GM23338 (cell line): ENCODE measurements at regions not wholly inside any gene's neighbourhood (a gene's known extent, or its start where the extent isn't known, plus 50 kb on each side); places are given as distances from the start of the nearest gene placed in this dataset. TPM values are rescaled to one million over a fixed set of nuclear protein-coding genes. Genes with fewer than 3 reads are reported as not detected.

Source experiments
- ATAC-seq: fragments of 200-7000 bp; cut with Tn5 transposase; 3 replicates; pipeline ENCODE4 v1.9.1; 2020
- DNase-seq: peaks from one replicate; pipeline ENCODE4 v3.0.0-alpha.2; 2015; ENCODE audit warnings: low spot score
- H2AFZ ChIP-seq: fragments of 200-600 bp; sonication (generic); 2 replicates; pipeline ENCODE4 v1.8.0; 2016; ENCODE audit warnings: antibody characterized with exemption, mild to moderate bottlenecking, moderate library complexity
- H3F3A ChIP-seq: fragments of 200-600 bp; sonication (generic); replicated peaks from 2 replicates; pipeline ENCODE4 v1.8.0; 2017; ENCODE audit warnings: antibody characterized with exemption, mixed run types, low read depth
- H3K27ac ChIP-seq: fragments of 200-600 bp; sonication (generic); 2 replicates; pipeline ENCODE4 v1.6.1; 2016; ENCODE audit warnings: low read depth
- H3K27me3 ChIP-seq: fragments of 200-600 bp; sonication (generic); 2 replicates; pipeline ENCODE4 v1.8.0; 2016; ENCODE audit warnings: mild to moderate bottlenecking, mixed run types, moderate library complexity; ENCODE audit not compliant: insufficient read depth
- H3K36me3 ChIP-seq: fragments of 200-600 bp; sonication (generic); 2 replicates; pipeline ENCODE4 v1.8.0; 2016; ENCODE audit warnings: mild to moderate bottlenecking; ENCODE audit not compliant: insufficient read depth
- H3K4me1 ChIP-seq: fragments of 200-600 bp; sonication (generic); 2 replicates; pipeline ENCODE4 v1.8.0; 2016; ENCODE audit warnings: mild to moderate bottlenecking, moderate library complexity; ENCODE audit not compliant: insufficient read depth
- H3K4me2 ChIP-seq: fragments of 200-600 bp; sonication (generic); 2 replicates; pipeline ENCODE4 v1.7.1; 2017; ENCODE audit warnings: mixed run types
- H3K4me3 ChIP-seq: fragments of 200-600 bp; sonication (generic); 2 replicates; pipeline ENCODE4 v1.6.1; 2016; ENCODE audit warnings: mixed run types
- H3K79me2 ChIP-seq: fragments of 200-600 bp; sonication (generic); replicated peaks from 2 replicates; pipeline ENCODE4 v1.8.0; 2017; ENCODE audit warnings: mild to moderate bottlenecking; ENCODE audit not compliant: insufficient read depth
- H3K9me2 ChIP-seq: fragments of 200-600 bp; sonication (generic); 2 replicates; pipeline ENCODE4 v1.8.0; 2017; ENCODE audit not compliant: insufficient read depth
- H4K20me1 ChIP-seq: fragments of 200-600 bp; sonication (generic); replicated peaks from 2 replicates; pipeline ENCODE4 v1.8.0; 2017; ENCODE audit warnings: mild to moderate bottlenecking; ENCODE audit not compliant: insufficient read depth
- H3K27ac Mint-ChIP-seq: 2 replicates; pipeline ENCODE4 v1.8.0; 2020; ENCODE audit warnings: inconsistent platforms, mild to moderate bottlenecking, moderate library complexity, mixed read lengths
- H3K27me3 Mint-ChIP-seq: 3 replicates; pipeline ENCODE4 v1.8.0; 2022; ENCODE audit warnings: low read depth, mild to moderate bottlenecking, moderate library complexity, mixed read lengths, inconsistent platforms; ENCODE audit not compliant: insufficient read depth, poor library complexity
- H3K36me3 Mint-ChIP-seq: 3 replicates; pipeline ENCODE4 v1.8.0; 2021; ENCODE audit warnings: low read depth, mild to moderate bottlenecking, inconsistent platforms, moderate library complexity, mixed read lengths
- H3K4me1 Mint-ChIP-seq: 3 replicates; pipeline ENCODE4 v1.8.0; 2020; ENCODE audit warnings: mild to moderate bottlenecking, inconsistent platforms, mixed read lengths
- H3K4me3 Mint-ChIP-seq: 3 replicates; pipeline ENCODE4 v1.8.0; 2021; ENCODE audit warnings: moderate library complexity, mild to moderate bottlenecking, inconsistent platforms, mixed read lengths
- H3K9me3 Mint-ChIP-seq: 3 replicates; pipeline ENCODE4 v1.8.0; 2020; ENCODE audit warnings: moderate library complexity, mild to moderate bottlenecking, inconsistent platforms, mixed read lengths
- small RNA-seq: library from RNA; depleted of rRNA; stranded (forward); fragments of <200 nt; gene quantifications from one replicate; pipeline ENCODE3, GENCODE V24; 2014; ENCODE audit warnings: low replicate concordance
- TF ChIP-seq, protein P1 (sequence below): fragments of 250-450 bp; sonication (Bioruptor Pico); IDR thresholded peaks from 2 replicates; pipeline ENCODE4 v1.5.0; 2020; ENCODE audit warnings: mild to moderate bottlenecking, moderate library complexity

DNA sequence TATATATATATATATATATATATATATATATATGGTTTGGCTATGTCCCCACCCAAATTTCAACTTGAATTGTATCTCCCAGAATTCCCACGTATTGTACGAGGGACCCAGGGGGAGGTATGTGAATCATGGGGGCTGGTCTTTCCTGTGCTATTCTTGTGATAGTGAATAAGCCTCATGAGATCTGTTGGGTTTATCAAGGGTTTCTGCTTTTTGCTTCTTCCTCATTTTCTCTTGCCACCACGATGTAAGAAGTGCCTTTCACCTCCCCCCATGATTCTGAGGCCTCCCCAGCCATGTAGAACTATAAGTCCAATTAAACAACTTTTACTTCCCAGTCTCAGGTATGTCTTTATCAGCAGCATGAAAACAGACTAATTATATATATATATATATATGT is 52.3 kb upstream of the ADAMTS2 start:
- no peak overlapping the region for H3K27ac ChIP-seq
- Mint-ChIP-seq H3K27me3 (peaks cover 2% of the 10 kb centered on the region), H3K36me3 (peaks cover 35% of the 10 kb centered on the region), H3K4me1 (no peaks in the 10 kb centered on the region), H3K27ac (no peak overlapping the region), H3K9me3 (peaks cover 82% of the 10 kb centered on the region), H3K4me3 (no peak overlapping the region)
- H3K9me2 ChIP-seq, result no peaks in the 10 kb centered on the region
- H4K20me1 ChIP-seq, result no peaks in the 10 kb centered on the region
- ATAC-seq (no peak), DNase-seq (no peak)
- H3F3A ChIP-seq, result no peaks in the 10 kb centered on the region
- H3K4me1 ChIP-seq, result no peaks in the 10 kb centered on the region
- H3K4me3 ChIP-seq, result no peak overlapping the region
- no peaks in the 10 kb centered on the region; the same call in none of the 2 replicates for H3K36me3 ChIP-seq
- H3K79me2 ChIP-seq, result no peaks in the 10 kb centered on the region
- H3K27me3 ChIP-seq, result no peaks in the 10 kb centered on the region
- no peak overlapping the region for H2AFZ ChIP-seq
- no peak overlapping the region for H3K4me2 ChIP-seq
- TF ChIP-seq, protein P1, sequence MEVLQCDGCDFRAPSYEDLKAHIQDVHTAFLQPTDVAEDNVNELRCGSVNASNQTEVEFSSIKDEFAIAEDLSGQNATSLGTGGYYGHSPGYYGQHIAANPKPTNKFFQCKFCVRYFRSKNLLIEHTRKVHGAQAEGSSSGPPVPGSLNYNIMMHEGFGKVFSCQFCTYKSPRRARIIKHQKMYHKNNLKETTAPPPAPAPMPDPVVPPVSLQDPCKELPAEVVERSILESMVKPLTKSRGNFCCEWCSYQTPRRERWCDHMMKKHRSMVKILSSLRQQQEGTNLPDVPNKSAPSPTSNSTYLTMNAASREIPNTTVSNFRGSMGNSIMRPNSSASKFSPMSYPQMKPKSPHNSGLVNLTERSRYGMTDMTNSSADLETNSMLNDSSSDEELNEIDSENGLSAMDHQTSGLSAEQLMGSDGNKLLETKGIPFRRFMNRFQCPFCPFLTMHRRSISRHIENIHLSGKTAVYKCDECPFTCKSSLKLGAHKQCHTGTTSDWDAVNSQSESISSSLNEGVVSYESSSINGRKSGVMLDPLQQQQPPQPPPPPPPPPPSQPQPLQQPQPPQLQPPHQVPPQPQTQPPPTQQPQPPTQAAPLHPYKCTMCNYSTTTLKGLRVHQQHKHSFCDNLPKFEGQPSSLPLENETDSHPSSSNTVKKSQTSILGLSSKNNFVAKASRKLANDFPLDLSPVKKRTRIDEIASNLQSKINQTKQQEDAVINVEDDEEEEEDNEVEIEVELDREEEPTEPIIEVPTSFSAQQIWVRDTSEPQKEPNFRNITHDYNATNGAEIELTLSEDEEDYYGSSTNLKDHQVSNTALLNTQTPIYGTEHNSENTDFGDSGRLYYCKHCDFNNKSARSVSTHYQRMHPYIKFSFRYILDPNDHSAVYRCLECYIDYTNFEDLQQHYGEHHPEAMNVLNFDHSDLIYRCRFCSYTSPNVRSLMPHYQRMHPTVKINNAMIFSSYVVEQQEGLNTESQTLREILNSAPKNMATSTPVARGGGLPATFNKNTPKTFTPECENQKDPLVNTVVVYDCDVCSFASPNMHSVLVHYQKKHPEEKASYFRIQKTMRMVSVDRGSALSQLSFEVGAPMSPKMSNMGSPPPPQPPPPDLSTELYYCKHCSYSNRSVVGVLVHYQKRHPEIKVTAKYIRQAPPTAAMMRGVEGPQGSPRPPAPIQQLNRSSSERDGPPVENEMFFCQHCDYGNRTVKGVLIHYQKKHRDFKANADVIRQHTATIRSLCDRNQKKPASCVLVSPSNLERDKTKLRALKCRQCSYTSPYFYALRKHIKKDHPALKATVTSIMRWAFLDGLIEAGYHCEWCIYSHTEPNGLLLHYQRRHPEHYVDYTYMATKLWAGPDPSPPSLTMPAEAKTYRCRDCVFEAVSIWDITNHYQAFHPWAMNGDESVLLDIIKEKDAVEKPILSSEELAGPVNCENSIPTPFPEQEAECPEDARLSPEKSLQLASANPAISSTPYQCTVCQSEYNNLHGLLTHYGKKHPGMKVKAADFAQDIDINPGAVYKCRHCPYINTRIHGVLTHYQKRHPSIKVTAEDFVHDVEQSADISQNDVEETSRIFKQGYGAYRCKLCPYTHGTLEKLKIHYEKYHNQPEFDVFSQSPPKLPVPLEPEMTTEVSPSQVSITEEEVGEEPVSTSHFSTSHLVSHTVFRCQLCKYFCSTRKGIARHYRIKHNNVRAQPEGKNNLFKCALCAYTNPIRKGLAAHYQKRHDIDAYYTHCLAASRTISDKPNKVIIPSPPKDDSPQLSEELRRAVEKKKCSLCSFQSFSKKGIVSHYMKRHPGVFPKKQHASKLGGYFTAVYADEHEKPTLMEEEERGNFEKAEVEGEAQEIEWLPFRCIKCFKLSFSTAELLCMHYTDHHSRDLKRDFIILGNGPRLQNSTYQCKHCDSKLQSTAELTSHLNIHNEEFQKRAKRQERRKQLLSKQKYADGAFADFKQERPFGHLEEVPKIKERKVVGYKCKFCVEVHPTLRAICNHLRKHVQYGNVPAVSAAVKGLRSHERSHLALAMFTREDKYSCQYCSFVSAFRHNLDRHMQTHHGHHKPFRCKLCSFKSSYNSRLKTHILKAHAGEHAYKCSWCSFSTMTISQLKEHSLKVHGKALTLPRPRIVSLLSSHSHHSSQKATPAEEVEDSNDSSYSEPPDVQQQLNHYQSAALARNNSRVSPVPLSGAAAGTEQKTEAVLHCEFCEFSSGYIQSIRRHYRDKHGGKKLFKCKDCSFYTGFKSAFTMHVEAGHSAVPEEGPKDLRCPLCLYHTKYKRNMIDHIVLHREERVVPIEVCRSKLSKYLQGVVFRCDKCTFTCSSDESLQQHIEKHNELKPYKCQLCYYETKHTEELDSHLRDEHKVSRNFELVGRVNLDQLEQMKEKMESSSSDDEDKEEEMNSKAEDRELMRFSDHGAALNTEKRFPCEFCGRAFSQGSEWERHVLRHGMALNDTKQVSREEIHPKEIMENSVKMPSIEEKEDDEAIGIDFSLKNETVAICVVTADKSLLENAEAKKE (CRISPR knock-in tag), result no peak

Small RNA genes in the stretch of these regions (small RNA-seq; reads per million reads assigned to genes)
- gene RF00015, result not detected
